GM19023 (cell line): ENCODE measurements at regions not wholly inside any gene's neighbourhood (a gene's known extent, or its start where the extent isn't known, plus 50 kb on each side); places are given as distances from the start of the nearest gene placed in this dataset.
"Not testable (repeated sequence)": the region's sequence is repeated elsewhere in the genome, so short reads cannot be mapped to it uniquely, and the experiment has no call there.

ENCODE experiments used
- ATAC-seq: cut with Tn5 transposase; IDR thresholded peaks from one replicate; pipeline ENCODE4 v1.9.1; 2021; ENCODE audit warnings: mild to moderate bottlenecking, moderate library complexity; ENCODE audit not compliant: unreplicated experiment

DNA sequence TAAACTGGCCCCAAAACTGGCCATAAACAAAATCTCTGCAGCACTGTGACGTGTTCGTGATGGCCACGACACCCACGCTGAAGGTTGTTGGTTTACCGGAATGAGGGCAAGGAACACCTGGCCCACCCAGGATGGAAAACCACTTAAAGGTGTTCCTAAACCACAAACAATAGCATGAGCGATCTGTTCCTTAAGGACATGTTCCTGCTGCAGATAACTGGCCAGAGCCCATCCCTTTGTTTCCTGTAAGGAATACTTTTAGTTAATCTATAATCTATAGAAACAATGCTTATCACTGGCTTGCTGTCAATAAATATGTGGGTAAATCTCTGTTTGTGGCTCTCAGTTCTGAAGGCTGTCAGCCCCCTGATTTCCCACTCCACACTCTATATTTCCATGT, 305.2 kb upstream of the RPS23 start:
- not testable (repeated sequence) for ATAC-seq

- no peak for ATAC-seq
Measured at GRCh38 chr5:82564963-82565362, 286.8 kb upstream of the RPS23 start.

DNA sequence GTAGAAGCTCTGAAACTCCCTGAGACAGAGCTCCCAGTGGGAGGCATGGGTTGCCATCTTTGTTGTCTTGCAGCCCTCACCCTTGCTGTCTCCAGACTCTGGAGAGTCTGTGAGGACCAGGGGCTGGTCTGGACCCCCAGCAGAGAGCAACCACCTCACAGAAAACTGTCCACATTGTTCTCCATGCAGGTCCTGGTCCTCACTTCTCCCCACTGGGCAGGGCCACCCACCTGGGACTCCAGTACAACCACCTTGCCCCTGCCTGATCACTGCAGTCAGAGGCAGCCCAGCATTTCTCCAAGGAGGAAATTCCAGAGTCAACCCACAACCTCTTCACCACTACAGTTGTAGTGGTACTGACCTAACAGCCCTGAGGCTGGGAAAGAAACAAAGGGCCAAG, 285.6 kb upstream of the RPS23 start:
- ATAC-seq, result no peak

DNA sequence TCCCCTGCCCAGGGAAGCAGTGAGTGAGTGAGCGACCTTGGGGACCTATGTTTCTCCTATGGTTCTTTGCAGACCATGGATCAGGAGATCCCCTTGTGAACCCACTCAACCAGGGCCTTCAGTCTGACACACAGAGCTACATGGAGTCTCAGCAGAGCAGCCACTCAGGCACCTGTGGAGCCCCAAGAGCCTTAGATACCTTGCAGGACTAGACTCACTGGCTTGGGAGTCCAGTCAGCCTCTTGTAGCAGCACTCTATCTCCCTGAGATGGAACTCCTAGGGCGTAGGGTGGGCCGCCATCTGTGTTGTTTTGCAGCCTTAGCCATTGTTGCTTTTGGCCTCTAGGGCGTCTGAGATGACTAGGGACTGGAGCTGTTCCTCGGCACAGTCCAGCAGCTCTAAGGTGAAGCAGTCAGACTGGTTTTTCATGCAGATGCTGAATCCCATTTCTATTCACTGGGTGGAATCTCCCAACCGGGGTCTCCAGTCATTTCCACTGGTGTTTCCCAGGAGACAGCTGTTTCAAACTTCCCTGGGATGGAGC, 284.6 kb upstream of the RPS23 start:
- no peak for ATAC-seq

DNA sequence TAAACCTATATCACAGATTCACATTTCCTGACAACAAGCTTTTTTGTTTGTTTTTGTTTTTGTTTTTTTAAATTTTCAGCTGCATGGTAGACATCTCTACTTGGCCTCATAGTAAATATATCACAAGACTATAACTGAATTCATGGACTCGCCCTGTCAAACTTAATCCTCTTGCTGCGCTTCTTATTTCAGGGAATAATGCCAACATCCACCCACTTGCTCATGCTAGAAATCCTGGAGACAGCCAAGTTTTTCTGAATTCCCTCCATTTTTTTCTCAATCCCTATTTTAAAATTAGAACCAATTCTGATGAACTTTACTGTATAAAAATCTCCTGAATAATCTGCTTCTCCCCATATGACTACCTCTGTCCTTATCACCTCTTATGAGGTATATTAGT, 283.6 kb upstream of the RPS23 start:
- ATAC-seq, result no peak

GRCh38 chr5:82560969-82561368, 282.8 kb upstream of the RPS23 start:
- no peak for ATAC-seq

DNA sequence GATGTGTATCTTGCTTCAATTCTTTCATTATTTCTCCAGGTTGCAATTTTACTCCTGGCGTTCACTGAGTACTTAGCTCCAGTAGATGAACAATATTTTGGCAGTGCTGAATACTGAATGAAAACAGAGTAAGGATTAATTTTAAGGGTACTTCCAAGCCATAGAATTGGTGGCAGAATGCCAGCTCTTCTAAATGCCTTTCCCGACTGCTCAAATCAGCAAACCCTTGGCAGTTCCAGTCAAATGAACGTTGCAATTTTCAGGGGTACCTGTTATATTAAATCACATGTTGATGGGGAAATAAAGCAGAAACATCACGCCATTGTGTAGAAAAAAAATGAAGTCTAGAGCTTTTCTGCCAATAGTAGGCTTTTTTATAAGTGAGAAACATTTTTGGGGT, 282.4 kb upstream of the RPS23 start:
- ATAC-seq, result no peak

GRCh38 chr5:82551840-82552385, 273.8 kb upstream of the RPS23 start:
- ATAC-seq, result no peak

GRCh38 chr5:82551192-82551591, 273.0 kb upstream of the RPS23 start:
- no peak for ATAC-seq

DNA sequence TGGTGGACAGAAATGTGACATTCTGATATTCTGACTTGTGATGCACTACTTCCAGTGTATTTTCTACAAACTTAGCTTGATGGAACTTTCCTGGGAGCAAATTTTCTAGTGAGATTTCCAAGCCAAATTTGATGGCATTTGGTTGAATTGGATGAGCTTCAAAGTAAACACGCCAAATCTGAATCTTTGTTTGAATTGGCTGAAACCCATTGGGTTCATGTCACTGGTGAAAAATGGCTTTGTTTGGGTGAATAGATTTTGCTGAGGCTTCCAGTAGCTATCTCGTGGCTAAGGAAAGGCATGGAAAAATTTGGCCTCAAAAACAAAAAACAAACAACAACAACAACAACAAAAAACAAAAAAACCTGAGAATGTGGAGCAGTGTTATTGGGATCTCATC, 271.1 kb upstream of the RPS23 start:
- ATAC-seq, result no peak

- no peak for ATAC-seq
Measured at GRCh38 chr5:82544004-82544403, 265.9 kb upstream of the RPS23 start.

DNA sequence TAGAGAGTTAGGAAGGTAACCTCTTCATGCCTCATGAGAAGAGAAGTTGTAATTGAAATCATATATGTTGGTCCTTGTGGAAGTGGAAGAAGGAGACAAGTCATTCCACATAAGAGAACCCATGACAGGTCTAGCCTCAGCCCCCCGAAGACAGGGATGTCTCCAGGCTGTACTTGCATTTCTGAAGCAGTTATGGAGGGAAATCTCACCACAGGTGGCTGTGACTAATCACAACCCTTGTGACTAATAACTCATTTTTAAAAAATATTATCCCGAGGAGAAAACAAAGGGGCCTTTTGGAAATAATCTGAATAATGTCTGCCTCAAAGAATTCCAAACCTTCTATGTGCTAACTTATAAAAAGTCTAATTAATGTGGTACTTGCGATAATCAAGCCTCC, 262.1 kb upstream of the RPS23 start:
- no peak for ATAC-seq

GRCh38 chr5:82538339-82539034, 260.3 kb upstream of the RPS23 start:
- no peak for ATAC-seq

DNA sequence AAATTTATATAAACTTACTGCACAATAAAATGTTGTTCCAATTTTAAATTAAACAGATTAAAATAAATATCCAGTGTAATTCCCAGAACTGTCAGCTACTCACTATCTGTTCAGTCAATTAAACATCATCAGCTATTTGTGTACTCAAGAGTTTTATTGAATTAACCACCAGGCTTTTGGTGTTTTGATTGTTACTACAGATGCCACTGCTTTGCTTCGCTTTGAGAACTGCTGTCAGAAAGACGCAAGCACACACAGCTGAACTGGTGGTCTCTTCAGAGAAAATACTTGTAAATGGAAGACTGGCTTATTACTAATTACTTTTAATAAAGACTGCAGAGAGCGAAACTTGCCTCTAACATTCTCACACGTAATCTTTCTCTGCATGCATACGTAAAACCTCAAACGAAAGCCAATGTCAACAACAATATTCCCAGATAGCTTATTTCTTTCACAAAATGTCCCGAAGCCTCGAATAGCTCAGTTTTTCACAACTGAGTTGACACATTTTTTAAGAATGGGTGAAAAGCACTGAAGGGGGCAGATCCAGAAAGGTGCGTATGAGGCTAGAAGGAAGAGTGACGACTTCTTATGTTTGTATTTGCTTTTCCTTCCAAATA, 259.6 kb upstream of the RPS23 start:
- ATAC-seq, result no peak

DNA sequence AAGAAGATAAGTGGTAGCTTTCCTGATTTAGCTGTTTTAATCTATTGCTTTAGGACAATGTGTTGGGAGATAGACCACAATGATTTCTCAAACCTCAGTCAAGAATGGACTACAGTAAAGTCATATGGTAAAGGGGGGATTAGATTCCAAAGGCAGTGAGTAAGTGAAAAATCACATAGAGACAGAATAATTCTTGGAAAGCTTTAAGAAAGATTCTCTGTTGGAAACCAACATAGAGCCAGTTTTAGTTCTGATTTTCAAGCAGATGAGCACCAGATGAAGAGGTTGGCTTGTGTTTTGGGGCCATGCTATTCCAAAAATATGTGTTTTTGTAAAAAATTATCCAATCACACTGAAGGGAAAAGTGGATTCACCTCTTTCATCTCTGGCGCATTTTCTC, 256.8 kb upstream of the RPS23 start:
- no peak for ATAC-seq

GRCh38 chr5:82532075-82532474, 253.9 kb upstream of the RPS23 start:
- not testable (repeated sequence) for ATAC-seq

GRCh38 chr5:82526540-82526939, 248.4 kb upstream of the RPS23 start:
- no peak for ATAC-seq

DNA sequence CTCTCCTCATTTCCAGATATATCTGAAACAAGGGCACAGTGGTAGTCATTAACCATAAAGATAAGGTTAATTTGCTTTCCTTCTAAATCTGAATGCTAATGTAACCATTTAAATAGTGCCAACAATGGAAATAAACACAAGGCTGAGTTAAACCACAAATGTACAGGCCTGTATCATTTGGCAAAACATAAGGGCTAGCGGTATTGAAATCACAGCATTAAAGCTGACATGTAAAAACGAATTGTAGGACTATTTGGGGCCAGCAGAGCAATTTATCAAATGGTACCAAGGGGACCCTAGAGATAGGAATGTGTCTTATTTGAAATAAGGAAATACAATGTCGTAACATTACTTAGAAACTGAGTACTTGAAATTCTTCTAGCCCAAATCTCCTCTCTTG, 247.5 kb upstream of the RPS23 start:
- ATAC-seq, result no peak

DNA sequence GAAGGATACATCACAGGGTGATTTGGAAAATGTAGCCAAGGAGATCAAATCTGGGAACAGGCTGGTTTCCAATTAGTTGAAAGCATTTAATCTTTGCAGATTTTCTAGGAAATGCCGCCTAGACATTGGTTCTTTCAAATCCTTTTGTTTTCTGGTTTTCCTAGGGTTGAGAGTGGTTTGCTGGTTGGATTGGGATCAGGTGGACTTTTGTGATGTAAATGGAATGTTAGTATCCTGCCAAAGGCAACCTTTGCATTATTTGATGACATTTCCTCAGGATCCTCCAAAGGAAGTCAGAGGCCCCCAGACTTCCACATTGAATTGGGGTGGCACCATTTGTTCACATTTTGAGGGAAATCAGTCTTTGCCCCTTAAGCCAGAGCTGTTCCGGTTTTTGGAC, 245.5 kb upstream of the RPS23 start:
- no peak for ATAC-seq

DNA sequence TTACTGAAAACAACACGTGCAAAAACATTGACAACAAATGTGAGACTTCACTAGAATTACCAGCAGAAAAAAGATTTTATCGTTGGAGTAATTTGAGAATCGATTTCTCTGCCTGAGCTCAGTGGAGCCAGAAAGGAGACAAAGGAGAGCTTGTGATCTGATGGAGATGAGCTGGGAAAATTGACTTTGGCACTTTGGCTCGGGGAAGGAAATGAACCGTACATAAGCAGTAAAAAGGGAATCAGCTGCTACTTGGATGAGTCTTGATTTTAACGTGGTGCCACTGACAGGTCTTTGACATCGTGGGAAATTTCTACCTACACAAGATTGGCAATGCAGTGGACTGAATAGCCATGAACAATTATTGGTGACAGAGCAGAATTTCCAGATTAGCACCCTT, 244.7 kb upstream of the RPS23 start:
- no peak for ATAC-seq

DNA sequence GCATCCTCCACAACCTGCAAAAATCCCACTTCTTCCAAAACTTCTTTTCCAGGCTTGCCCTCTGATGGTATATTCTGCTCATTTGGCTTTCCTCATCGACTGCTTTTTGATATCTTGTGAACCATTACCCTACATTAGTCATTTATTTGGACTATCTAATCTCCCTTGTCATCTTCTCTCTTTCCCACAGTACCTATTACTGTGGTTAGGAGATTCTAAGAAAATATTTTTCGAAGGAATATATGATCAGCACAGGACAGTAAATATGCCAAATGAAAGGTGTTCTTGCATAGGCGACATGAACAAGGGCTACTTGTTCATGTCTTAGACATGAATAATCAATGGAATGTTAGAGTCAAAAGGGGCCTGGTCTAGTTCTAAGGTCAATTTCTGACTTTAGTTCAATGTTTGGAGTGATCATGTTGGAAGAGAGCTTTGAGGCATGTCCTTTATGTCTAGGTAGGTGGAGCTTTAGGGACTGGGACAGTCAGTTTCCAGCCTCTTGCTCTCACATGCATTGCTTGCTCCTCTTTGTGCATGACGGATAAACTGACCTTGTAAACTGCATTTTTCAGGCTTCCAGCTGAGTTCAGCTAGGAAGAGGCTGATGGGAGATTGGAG, 243.4 kb upstream of the RPS23 start:
- ATAC-seq, result no peak

DNA sequence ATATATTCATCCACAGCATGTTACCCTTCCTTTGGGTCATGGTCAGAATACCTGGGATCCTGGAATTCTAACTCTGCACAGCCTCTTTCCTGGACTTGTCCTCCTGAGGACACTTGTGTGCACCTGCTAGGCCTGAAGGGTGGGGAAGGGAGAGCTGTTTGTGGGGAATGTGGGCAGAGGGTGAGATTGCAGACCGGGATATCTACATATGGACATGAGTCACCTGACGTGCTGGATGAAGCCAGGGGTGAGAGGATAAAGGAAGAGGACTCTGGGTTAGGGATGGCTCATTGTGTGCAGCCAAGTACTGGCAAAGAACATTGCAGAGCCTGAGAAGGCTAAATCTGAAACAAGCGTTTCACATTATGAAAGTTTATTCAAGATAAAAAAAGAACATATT, 241.4 kb upstream of the RPS23 start:
- no peak for ATAC-seq
